Liver (tissue), 8 donors: ENCODE measurements at regions not wholly inside any gene's neighbourhood (a gene's known extent, or its start where the extent isn't known, plus 50 kb on each side); places are given as distances from the start of the nearest gene placed in this dataset.

Experiments used
- DNase-seq: peaks from one replicate; pipeline ENCODE4 v3.0.0-alpha.2; 2017; ENCODE audit warnings: low spot score
- H3K27ac ChIP-seq, 2 donors: one replicate each; pipeline ENCODE4 v1.7.0; 2013; ENCODE audit warnings: inconsistent platforms in 2 of 2, low read length in 2 of 2, control low read depth in 1 of 2, low read depth in 1 of 2, mild to moderate bottlenecking in 1 of 2
- H3K27me3 ChIP-seq, 4 donors: one replicate each; pipeline versions ENCODE4 v1.6.1 to v1.7.0; 2013; ENCODE audit warnings: low read length in 3 of 4, inconsistent platforms in 1 of 4, mild to moderate bottlenecking in 1 of 4, moderate library complexity in 1 of 4; ENCODE audit not compliant: control insufficient read depth in 4 of 4, insufficient read depth in 4 of 4
- H3K36me3 ChIP-seq, 4 donors: one replicate each; pipeline versions ENCODE4 v1.6.1 to v1.7.0; 2013; ENCODE audit warnings: low read length in 3 of 4, mild to moderate bottlenecking in 3 of 4, low read depth in 1 of 4, moderate library complexity in 1 of 4; ENCODE audit not compliant: control insufficient read depth in 4 of 4, insufficient read depth in 3 of 4
- H3K4me1 ChIP-seq, 4 donors: one replicate each; pipeline versions ENCODE4 v1.6.1 to v1.7.0; 2013; ENCODE audit warnings: low read length in 3 of 4, mild to moderate bottlenecking in 3 of 4, moderate library complexity in 1 of 4; ENCODE audit not compliant: control insufficient read depth in 4 of 4, insufficient read depth in 4 of 4
- H3K4me3 ChIP-seq, 3 donors: one replicate each; pipeline versions ENCODE4 v1.6.1 to v1.7.0; 2013; ENCODE audit warnings: low read length in 3 of 3, control low read depth in 1 of 3, low read depth in 1 of 3, mild to moderate bottlenecking in 1 of 3
- H3K9ac ChIP-seq, 2 donors: one replicate each; pipeline ENCODE4 v1.7.0; 2013; ENCODE audit warnings: low read length in 2 of 2, mild to moderate bottlenecking in 2 of 2, moderate library complexity in 2 of 2, control low read depth in 1 of 2, low read depth in 1 of 2
- H3K9me3 ChIP-seq, 4 donors: one replicate each; pipeline versions ENCODE4 v1.6.1 to v1.7.0; 2013; ENCODE audit warnings: low read length in 3 of 4; ENCODE audit not compliant: control insufficient read depth in 4 of 4
- ATF3 ChIP-seq: IDR thresholded peaks from 2 replicates; pipeline ENCODE4 v1.6.1; 2016; ENCODE audit warnings: antibody characterized with exemption
- EGR1 ChIP-seq, 2 donors: IDR thresholded peaks; 2 replicates each; pipeline ENCODE4 v1.6.1; 2016 to 2018; ENCODE audit warnings: antibody characterized with exemption in 2 of 2, low read depth in 2 of 2
- FOXA1 ChIP-seq: IDR thresholded peaks from 2 replicates; pipeline ENCODE4 v1.6.1; 2016; ENCODE audit warnings: antibody characterized with exemption
- FOXA2 ChIP-seq: IDR thresholded peaks from 2 replicates; pipeline ENCODE4 v1.6.1; 2016; ENCODE audit warnings: antibody characterized with exemption
- GABPA ChIP-seq, 2 donors: IDR thresholded peaks in 1 of 2; conservative IDR thresholded peaks in 1 of 2; 2 replicates each; pipeline ENCODE4 v1.6.1; 2016; ENCODE audit warnings: antibody characterized with exemption in 2 of 2, mild to moderate bottlenecking in 1 of 2, moderate library complexity in 1 of 2
- HNF4G ChIP-seq: IDR thresholded peaks from 2 replicates; pipeline ENCODE4 v1.6.1; 2016; ENCODE audit warnings: antibody characterized with exemption
- MAX ChIP-seq: IDR thresholded peaks from 2 replicates; pipeline ENCODE4 v1.6.1; 2016; ENCODE audit warnings: antibody characterized with exemption
- RAD21 ChIP-seq, 2 donors: IDR thresholded peaks; 2 replicates each; pipeline ENCODE4 v1.6.1; 2016; ENCODE audit warnings: antibody characterized with exemption in 2 of 2, mild to moderate bottlenecking in 2 of 2
- SP1 ChIP-seq: IDR thresholded peaks from 2 replicates; pipeline ENCODE4 v1.6.1; 2018; ENCODE audit warnings: antibody characterized with exemption, mild to moderate bottlenecking
- TAF1 ChIP-seq: conservative IDR thresholded peaks from 2 replicates; pipeline ENCODE4 v1.6.1; 2016; ENCODE audit warnings: antibody characterized with exemption, mild to moderate bottlenecking
- ZBTB33 ChIP-seq: IDR thresholded peaks from 2 replicates; pipeline ENCODE4 v1.6.1; 2016; ENCODE audit warnings: antibody characterized with exemption
- WGBS: extraction: QIAGEN DNeasy Blood & Tissue Kit; methylation state at CpG from one replicate; pipeline ENCODE4 v1.1.7; 2013; 5-methylcytosine and 5-hydroxymethylcytosine counted together
- TF ChIP-seq, protein P1 (sequence below): fragments of 150-350 bp; IDR thresholded peaks from 2 replicates; pipeline ENCODE4 v1.5.1; 2017; ENCODE audit warnings: improper control_type of control experiment, low read depth, low read length; ENCODE audit not compliant: missing input control
- TF ChIP-seq, protein P2 (sequence below): IDR thresholded peaks from 2 replicates; pipeline ENCODE4 v1.6.1; 2016; ENCODE audit warnings: antibody characterized with exemption, mild to moderate bottlenecking
- donor health status: healthy.
- donor health status: healthy.
- donor health status: healthy.
- donor health status: healthy.
- donor health status: healthy.

DNA sequence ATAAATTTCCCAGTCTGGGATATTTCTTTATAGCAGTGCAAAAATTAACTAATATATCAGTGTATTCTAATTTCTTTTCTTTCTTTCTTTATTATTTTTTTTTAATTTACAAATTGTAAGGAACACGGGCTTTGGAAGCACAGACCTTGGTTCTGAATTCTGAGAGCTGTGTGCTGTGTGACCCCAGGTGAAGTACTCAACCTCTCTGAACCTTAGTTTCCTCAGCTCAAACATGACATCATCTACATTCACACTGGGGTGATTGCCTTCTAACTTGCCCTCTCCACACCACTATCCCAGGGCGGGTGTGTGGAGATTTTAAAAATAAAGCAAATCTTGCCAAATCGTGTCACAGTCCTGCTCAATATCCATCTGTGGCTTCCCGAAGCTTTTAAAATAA lies 282.8 kb downstream of the C12orf75 start:
- Histone ChIP-seq H3K36me3 (no peaks in the 10 kb centered on the region), H3K4me3 (no peak overlapping the region), H3K9me3 (no peaks in the 10 kb centered on the region), H3K4me1 (no peaks in the 10 kb centered on the region), H3K27me3 (no peaks in the 10 kb centered on the region), H3K9ac (no peak overlapping the region), H3K27ac (no peak overlapping the region)
- 89% methylated on average over 4 of the region's 4 CpGs for WGBS
- no peak for TF ChIP-seq ZBTB33
- no peak for TF ChIP-seq MAX
- TF ChIP-seq FOXA2 = no peak
- TF ChIP-seq, protein P1, sequence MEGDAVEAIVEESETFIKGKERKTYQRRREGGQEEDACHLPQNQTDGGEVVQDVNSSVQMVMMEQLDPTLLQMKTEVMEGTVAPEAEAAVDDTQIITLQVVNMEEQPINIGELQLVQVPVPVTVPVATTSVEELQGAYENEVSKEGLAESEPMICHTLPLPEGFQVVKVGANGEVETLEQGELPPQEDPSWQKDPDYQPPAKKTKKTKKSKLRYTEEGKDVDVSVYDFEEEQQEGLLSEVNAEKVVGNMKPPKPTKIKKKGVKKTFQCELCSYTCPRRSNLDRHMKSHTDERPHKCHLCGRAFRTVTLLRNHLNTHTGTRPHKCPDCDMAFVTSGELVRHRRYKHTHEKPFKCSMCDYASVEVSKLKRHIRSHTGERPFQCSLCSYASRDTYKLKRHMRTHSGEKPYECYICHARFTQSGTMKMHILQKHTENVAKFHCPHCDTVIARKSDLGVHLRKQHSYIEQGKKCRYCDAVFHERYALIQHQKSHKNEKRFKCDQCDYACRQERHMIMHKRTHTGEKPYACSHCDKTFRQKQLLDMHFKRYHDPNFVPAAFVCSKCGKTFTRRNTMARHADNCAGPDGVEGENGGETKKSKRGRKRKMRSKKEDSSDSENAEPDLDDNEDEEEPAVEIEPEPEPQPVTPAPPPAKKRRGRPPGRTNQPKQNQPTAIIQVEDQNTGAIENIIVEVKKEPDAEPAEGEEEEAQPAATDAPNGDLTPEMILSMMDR = no peak
- no peak for TF ChIP-seq SP1
- no peak for TF ChIP-seq ATF3
- TF ChIP-seq, protein P2, sequence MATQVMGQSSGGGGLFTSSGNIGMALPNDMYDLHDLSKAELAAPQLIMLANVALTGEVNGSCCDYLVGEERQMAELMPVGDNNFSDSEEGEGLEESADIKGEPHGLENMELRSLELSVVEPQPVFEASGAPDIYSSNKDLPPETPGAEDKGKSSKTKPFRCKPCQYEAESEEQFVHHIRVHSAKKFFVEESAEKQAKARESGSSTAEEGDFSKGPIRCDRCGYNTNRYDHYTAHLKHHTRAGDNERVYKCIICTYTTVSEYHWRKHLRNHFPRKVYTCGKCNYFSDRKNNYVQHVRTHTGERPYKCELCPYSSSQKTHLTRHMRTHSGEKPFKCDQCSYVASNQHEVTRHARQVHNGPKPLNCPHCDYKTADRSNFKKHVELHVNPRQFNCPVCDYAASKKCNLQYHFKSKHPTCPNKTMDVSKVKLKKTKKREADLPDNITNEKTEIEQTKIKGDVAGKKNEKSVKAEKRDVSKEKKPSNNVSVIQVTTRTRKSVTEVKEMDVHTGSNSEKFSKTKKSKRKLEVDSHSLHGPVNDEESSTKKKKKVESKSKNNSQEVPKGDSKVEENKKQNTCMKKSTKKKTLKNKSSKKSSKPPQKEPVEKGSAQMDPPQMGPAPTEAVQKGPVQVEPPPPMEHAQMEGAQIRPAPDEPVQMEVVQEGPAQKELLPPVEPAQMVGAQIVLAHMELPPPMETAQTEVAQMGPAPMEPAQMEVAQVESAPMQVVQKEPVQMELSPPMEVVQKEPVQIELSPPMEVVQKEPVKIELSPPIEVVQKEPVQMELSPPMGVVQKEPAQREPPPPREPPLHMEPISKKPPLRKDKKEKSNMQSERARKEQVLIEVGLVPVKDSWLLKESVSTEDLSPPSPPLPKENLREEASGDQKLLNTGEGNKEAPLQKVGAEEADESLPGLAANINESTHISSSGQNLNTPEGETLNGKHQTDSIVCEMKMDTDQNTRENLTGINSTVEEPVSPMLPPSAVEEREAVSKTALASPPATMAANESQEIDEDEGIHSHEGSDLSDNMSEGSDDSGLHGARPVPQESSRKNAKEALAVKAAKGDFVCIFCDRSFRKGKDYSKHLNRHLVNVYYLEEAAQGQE = no peak
- DNase-seq = no peak

DNA sequence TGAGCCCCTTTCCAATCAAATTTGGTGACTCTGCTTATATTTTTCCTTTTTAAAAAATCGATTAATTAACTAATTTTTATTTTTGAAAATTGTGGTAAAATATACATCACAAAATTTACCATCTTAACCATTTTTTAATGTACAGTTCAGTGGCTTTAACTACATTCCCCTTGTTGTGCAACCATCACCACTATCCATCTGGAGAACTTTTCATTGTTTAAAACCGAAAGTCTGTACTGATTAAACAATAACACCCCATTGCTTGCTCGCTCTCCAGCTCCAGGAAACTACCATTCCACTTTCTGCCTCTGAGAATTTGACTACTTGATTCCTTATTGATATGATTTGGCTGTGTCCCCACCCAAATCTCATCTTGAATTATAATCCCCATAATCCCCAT lies 283.4 kb downstream of the C12orf75 start:
- Histone ChIP-seq H3K27me3 (no peaks in the 10 kb centered on the region), H3K27ac (no peak overlapping the region), H3K9me3 (no peaks in the 10 kb centered on the region), H3K4me1 (no peaks in the 10 kb centered on the region), H3K4me3 (no peak overlapping the region), H3K36me3 (no peaks in the 10 kb centered on the region), H3K9ac (no peak overlapping the region)
- no peak for DNase-seq
- no peak for TF ChIP-seq TAF1
- 78% methylated on average over 3 of the region's 3 CpGs for WGBS

GRCh38 chr12:105616971-105617540 lies 286.6 kb downstream of the C12orf75 start:
- no peaks in the 10 kb centered on the region for H3K9me3 ChIP-seq
- H3K27me3 ChIP-seq = no peaks in the 10 kb centered on the region
- TF ChIP-seq RAD21 (IDR thresholded peaks at IDR 0.05) (no peak), HNF4G (no peak), MAX (no peak), GABPA (IDR thresholded peaks at IDR 0.05 in 1 of 2, conservative IDR thresholded peaks at IDR 0.05 in 1 of 2) (no peak), EGR1 (IDR thresholded peaks at IDR 0.05; ENCODE audit: low read depth in 2 of 2) (no peak), FOXA1 (no peak)
- TF ChIP-seq, protein P2 = no peak
- no peak overlapping the region for H3K9ac ChIP-seq
- no peaks in the 10 kb centered on the region for H3K4me1 ChIP-seq
- no peak overlapping the region for H3K27ac ChIP-seq
- 82% methylated on average over 7 of the region's 7 CpGs for WGBS
- no peak overlapping the region for H3K4me3 ChIP-seq
- H3K36me3 ChIP-seq = no peaks in the 10 kb centered on the region
- no peak for DNase-seq
